ENCODE measurements at regions not wholly inside any gene's neighbourhood (a gene's known extent, or its start where the extent isn't known, plus 50 kb on each side); places are given as distances from the start of the nearest gene placed in this dataset.
"Not testable (repeated sequence)": the region's sequence is repeated elsewhere in the genome, so short reads cannot be mapped to it uniquely, and the experiment has no call there.

DNA sequence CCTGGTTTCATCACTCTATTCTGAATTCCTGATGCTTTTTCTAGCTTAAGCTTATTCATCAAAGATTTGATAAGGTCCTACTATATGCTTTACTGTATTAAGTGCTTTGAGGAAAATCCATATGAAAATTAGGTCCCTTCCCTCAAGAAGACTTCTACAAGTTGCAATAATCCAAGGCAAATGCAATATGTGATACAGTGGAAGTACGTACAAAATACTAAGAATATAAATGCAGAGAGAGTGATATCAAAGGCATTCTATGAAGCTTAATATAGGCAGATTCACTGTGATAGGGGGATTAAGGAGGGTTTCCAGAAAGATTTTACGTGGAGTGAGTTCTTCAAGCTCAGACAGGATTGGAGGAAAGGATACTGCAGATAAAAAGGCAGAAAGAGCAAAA is 142.1 kb downstream of the C6orf118 start:
- DNase-seq = no peak

GRCh38 chr6:165163519-165163918 is 145.9 kb downstream of the C6orf118 start:
- DNase-seq = no peak

GRCh38 chr6:165159460-165159859 is 149.9 kb downstream of the C6orf118 start:
- no peak for DNase-seq

GRCh38 chr6:165146456-165146855 is 162.9 kb downstream of the C6orf118 start:
- no peak for DNase-seq

DNA sequence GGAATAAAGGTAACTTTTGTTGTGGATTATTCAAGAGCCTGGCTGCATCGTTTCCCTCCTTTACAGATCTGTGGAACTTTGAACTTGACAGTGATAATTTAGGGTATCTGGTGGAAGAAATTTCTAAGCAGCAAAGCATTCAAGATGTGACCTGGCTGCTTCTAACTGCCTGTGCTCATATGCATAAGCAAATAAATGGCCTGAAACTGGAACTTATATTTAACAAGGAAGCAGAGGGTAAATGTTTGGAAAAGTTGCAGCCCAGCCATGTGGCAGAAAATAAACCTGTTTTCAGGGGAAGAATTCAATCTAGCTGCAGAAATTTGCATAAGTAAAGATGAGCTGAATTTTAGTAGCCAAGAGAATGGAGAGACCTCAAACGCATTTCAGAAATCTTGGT is 173.5 kb downstream of the C6orf118 start:
- no peak for DNase-seq

- DNase-seq = no peak
Measured at GRCh38 chr6:165129086-165129485, 180.3 kb downstream of the C6orf118 start.

DNA sequence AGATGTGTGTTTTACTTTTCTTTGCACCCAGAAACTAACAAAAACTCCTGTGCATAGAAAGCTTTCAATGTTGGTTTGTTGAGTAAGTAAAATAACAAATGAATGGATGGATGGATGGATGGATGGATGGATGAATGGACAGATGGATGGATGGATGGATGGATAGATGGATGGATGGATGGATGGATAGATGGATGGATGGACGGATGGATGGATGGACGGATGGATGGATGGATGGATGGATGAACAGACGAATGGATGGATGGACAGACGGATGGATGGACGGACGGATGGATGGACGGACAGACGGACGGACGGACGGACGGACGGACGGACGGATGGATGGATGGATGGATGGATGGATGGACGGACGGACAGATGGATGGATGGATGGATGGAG is 181.7 kb downstream of the C6orf118 start:
- DNase-seq = not testable (repeated sequence)

- not testable (repeated sequence) for DNase-seq
Measured at GRCh38 chr6:165124681-165125080, 184.7 kb downstream of the C6orf118 start.

- DNase-seq = no peak
Measured at GRCh38 chr6:165119231-165120020, 190.0 kb downstream of the C6orf118 start.

- DNase-seq = no peak
Measured at GRCh38 chr6:165118736-165119135, 190.7 kb downstream of the C6orf118 start.

DNA sequence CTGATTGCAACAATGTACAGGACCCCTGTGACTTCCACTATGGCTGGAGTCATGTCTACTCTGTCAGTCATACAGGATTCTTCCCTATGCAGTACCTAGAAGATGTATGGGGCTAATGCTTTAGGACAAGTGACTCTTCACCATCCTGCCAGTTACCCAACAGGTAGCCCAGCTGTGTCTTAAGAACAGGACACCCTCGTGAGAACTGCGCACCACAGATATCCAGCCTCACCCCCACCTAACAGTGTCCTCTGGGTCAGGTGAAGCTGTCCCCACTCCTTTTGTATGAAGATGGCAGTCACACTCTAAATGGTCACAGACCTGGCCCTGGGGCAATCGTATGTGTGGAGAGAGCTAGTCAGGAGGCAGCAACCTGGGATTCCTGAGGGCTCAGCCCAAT is 191.6 kb downstream of the C6orf118 start:
- no peak for DNase-seq

DNA sequence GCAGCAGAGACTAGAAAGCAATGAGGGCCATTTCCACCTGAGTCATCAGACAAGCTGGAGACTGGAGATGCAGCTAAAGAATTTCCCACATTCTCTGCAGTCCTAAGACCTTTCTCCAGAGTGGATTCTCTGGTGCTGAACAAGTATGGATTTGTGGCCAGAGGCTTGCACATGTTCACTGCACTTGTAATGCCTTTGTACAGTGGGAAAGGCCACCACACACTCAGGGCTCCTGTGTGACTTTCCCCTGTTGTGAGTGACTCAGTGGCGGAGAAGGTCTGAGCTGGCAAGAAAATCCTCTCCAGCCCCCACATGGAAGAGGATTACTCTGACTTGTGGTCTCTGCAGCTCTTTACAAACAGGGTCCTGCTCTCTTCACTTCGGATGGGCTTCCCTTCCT is 192.3 kb downstream of the C6orf118 start:
- DNase-seq = no peak

GRCh38 chr6:165110860-165111259 is 198.5 kb downstream of the C6orf118 start:
- no peak for DNase-seq

GRCh38 chr6:165109011-165109410 is 200.4 kb downstream of the C6orf118 start:
- DNase-seq = no peak

DNA sequence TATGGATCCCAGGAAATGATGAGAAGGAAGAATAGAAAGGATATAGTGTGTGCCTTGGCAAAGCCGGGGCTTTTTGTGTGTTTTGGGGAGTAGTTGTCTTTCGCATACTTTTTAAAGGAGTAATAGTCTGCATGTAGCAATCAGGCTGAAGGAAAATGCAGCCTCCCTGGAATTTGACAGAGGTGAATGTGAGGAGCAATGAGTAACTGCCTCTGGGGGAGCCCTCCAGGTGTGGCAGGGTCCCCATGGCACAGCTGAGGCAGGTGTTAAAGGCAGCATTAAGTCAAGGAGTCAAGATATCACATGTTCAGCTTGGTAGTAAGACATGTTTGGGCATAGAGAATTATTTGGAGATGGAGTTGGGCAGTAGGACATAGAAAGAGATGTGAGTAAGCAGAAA is 203.1 kb downstream of the C6orf118 start:
- DNase-seq = no peak

GRCh38 chr6:165098165-165098564 is 211.2 kb downstream of the C6orf118 start:
- no peak for DNase-seq

- no peak for DNase-seq
Measured at GRCh38 chr6:165096868-165097267, 212.5 kb downstream of the C6orf118 start.

DNA sequence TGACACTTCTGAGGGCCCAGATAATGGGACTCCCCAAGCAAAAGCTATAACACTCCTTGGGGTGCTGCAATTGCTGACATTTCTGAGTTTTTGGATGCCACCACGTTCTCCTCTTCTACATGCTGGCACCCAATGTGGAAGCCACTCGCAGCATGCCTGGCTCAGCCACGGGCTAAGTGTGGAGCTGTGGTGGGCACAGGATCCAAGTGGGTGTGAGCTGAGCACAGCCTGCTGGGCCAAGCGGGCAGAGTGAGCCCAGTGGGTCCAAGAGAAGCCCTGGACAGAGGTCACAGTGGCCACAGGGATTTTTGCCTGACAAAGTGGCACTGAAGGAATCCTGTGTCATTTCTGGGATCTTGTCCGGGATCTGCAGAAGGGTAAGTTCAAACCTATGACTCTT is 213.2 kb downstream of the C6orf118 start:
- DNase-seq = no peak

GRCh38 chr6:165092881-165093595 is 216.4 kb downstream of the C6orf118 start:
- DNase-seq = no peak

DNA sequence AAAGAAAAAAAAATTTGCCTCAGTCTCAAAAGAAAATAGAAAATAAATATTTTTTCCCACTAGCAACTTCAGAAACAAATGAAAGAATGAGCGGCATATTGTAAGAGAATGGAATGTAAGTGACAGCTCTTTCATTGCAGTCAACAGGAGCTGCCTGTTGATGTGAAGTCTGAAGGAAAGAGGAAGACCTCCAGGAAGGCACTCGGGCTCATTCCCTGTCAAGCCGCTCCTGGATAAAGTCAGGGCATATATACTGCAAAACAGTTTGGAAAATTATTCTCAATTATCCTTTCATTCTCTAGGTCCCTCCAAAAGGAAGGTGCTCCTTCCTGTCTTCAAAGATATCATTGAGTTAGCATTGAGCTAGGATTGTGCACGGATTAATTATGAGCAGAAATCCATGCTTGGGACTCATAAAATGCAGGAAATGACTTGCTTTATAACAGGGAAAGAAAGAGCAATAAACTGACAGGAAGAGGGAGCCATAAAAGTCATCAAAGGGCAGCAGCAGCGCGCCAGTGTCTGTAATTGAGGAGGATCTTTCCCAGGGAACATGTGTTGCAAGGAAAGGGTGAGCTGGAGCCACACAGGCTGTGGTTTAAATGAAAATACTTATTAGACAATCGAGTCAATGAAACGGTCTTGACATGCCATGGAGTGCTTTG is 218.2 kb downstream of the C6orf118 start:
- no peak for DNase-seq

DNA sequence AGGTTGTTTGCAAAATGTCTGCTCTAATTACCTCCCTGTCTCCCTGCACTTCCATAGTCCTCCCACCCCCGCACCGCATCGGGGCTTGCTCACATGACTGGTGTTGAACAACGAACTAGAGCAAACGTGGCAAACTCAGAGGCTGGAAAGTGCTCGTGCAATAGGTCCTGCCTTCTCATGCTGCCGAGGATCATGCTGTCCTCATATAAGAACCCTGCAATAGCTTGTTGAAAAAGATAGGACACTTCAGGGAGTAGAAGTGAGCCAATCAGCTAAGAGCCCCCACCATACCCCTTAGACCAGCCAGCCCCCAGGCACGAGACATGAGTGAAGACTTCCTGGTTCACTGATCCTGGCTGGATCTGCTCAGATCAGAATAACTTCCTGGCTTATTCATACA is 219.2 kb downstream of the C6orf118 start:
- no peak for DNase-seq

DNA sequence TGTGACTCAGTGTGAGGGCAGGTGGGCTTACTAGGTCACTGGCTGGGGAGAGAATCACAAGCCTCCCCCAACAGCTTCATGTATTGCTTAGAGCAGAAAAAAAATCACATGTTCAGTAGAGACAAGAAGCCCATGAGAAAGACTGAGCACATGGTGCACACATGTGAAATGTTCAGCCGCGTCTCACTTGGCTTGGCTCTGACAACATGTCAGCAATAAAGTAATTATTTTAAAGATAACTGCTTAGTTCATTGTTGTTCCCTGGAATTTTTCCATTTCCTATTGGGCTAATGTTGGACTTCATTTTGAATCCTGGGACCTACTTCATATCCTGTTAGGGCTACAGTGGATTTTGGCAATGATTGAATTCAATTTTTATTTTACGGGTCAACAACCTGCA is 222.6 kb downstream of the C6orf118 start:
- DNase-seq = no peak

DNA sequence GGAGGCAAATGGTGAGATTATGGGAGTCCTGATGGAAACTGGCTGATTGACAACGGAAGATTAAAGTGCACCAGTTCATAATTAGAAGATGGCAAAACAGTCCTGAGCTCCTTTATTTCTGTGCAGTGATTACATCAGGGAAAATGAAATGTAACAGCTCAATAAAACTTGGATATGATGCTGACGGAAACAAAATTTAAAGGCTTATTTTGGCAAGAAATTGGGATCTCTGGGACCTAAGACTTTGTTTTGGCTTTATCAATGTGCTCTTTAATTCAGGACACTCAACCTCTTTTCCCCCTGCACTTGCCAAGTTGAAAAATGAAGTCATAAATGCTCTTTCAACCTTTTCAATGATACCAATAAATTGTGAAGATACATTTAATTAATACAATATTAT is 226.8 kb downstream of the C6orf118 start:
- no peak for DNase-seq

DNA sequence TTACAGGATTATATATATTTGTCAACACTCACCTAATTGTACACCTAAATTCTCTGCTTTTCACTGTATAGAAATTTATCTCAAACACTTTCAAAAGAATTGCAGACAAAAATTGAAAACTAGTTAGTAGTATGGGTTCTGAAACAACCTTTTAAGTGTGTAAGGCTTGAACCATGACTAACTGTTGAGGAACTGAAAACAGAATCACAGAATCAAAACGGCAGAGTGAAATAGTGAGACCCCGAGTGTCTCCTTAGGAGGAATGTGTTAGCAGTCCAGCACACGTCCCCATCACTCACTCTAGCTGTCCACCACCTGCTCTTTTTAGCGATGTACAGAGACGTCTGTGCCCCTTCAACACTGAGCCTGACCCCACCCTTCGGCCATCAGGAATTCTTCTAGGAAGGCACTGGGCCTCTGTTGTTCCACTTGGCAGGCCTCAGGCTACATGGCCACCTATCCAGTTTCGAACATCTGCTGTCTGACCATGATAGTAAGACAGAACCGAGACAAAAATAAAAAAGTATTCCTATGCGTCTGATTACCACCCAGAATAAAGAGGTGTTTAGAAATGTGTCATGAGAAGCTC is 227.4 kb downstream of the C6orf118 start:
- no peak for DNase-seq
